HepG2 (cell line): ENCODE measurements at regions not wholly inside any gene's neighbourhood (a gene's known extent, or its start where the extent isn't known, plus 50 kb on each side); places are given as distances from the start of the nearest gene placed in this dataset.
A peak's percentile ranks its signal among the peaks of the same experiment; 100 is the strongest.

ENCODE experiments used
- ATAC-seq: fragments of 200-7000 bp; cut with Tn5 transposase; 3 replicates; pipeline ENCODE4 v1.9.1; 2020; ENCODE audit warnings: mild to moderate bottlenecking, moderate library complexity
- BruUV-seq: library from RNA; stranded (reverse); fragments of 400-500 nt; replicated peaks from 2 replicates; lab custom pipeline; 2021; lab: Mats Ljungman, UMichigan
- CTCF ChIA-PET: fragments of 300-600 bp; formaldehyde crosslinking; extraction: SDS; loops from one replicate; lab custom pipeline; 2021; ENCODE audit warnings: low total read pairs, inconsistent platforms, low intra/inter-chr PET ratio; lab: Yijun Ruan, JAX
- POLR2A ChIA-PET: fragments of 350-600 bp; sonication (Branson Sonifier 250); formaldehyde crosslinking; loops from one replicate; lab custom pipeline; 2020; ENCODE audit warnings: antibody characterized with exemption, inconsistent platforms; lab: Yijun Ruan, JAX
- DNase-seq: peaks from one replicate; pipeline ENCODE4 v3.0.0-alpha.2; 2015; ENCODE audit warnings: low spot score
- FAIRE-seq: peaks from 3 replicates; lab custom pipeline; 2011; peaks lifted over from hg19 to GRCh38; lab: Jason Lieb, UNC
- H2AFZ ChIP-seq: one replicate; pipeline ENCODE4 v1.6.1; 2011; ENCODE audit warnings: low read length, inconsistent platforms
- H3K27ac ChIP-seq: fragments of 300-600 bp; 3 replicates; pipeline ENCODE4 v1.8.0; 2011; ENCODE audit warnings: mixed run types, mild to moderate bottlenecking, mixed read lengths, low read length, inconsistent platforms; ENCODE audit not compliant: insufficient read depth; ENCODE audit errors: extremely low read length
- H3K27me3 ChIP-seq, 2 experiments: fragments of 200-600 bp in 1 of 2; 2 replicates in 1 of 2; 3 replicates in 1 of 2; pipeline versions ENCODE4 v1.6.0 to v1.8.0; 2011; ENCODE audit warnings: low read length in 2 of 2, mild to moderate bottlenecking in 2 of 2, moderate library complexity in 2 of 2, inconsistent platforms in 1 of 2; ENCODE audit not compliant: insufficient read depth in 2 of 2, control insufficient read depth in 1 of 2
- H3K36me3 ChIP-seq, 2 experiments: fragments of 200-600 bp in 1 of 2; replicated peaks in 1 of 2; 2 replicates in 1 of 2; 3 replicates in 1 of 2; pipeline versions ENCODE4 v1.5.1 to v1.8.0; 2011; ENCODE audit warnings: low read length in 2 of 2, inconsistent platforms in 1 of 2; ENCODE audit not compliant: insufficient read depth in 2 of 2, control insufficient read depth in 1 of 2
- H3K4me1 ChIP-seq: 2 replicates; pipeline ENCODE4 v1.5.1; 2012; ENCODE audit warnings: low read length, inconsistent platforms; ENCODE audit not compliant: insufficient read depth
- H3K4me2 ChIP-seq: 2 replicates; pipeline ENCODE4 v1.6.0; 2011; ENCODE audit warnings: low read depth, low read length, inconsistent platforms
- H3K4me3 ChIP-seq, 3 experiments: fragments of 200-600 bp in 1 of 3; sonication (generic), shearing (Covaris generic) in 1 of 3; replicated peaks in 1 of 3; 2 replicates each; pipeline ENCODE4 v1.5.1; 2011 to 2016; ENCODE audit warnings: low read length in 3 of 3, inconsistent platforms in 2 of 3, low read depth in 2 of 3, mild to moderate bottlenecking in 2 of 3, control low read depth in 1 of 3, mixed read lengths in 1 of 3; ENCODE audit not compliant: insufficient read depth in 1 of 3
- H3K79me2 ChIP-seq: one replicate; pipeline ENCODE4 v1.6.1; 2011; ENCODE audit warnings: low read length, inconsistent platforms; ENCODE audit not compliant: insufficient read depth
- H3K9ac ChIP-seq: 2 replicates; pipeline ENCODE4 v1.6.0; 2011; ENCODE audit warnings: mild to moderate bottlenecking, low read depth, low read length, inconsistent platforms; ENCODE audit not compliant: insufficient read depth
- H3K9me3 ChIP-seq: 2 replicates; pipeline ENCODE4 v1.5.1; 2012; ENCODE audit warnings: mild to moderate bottlenecking, low read length
- H4K20me1 ChIP-seq: 2 replicates; pipeline ENCODE4 v1.6.0; 2011; ENCODE audit warnings: inconsistent platforms, mild to moderate bottlenecking, low read length, moderate library complexity; ENCODE audit not compliant: insufficient read depth
- AGO2 ChIP-seq: fragments of 200-400 bp; formaldehyde crosslinking; optimal IDR thresholded peaks from 2 replicates; pipeline ENCODE3; 2017; ENCODE audit warnings: mild to moderate bottlenecking, low read depth, low read length, moderate library complexity
- CCDC6 ChIP-seq: sonication (generic); formaldehyde crosslinking; IDR thresholded peaks from 2 replicates; pipeline ENCODE4 v1.8.1; 2022; ENCODE audit warnings: mild to moderate bottlenecking, missing genetic modification reagents, moderate library complexity
- CHD4 ChIP-seq: fragments of 200-600 bp; sonication (generic); IDR thresholded peaks from 2 replicates; pipeline ENCODE4 v1.7.0; 2017; ENCODE audit warnings: mild to moderate bottlenecking, low read length, borderline replicate concordance
- HNF4G ChIP-seq, 2 experiments: sonication (generic) in 1 of 2; formaldehyde crosslinking in 1 of 2; IDR thresholded peaks; 2 replicates each; pipeline versions ENCODE4 v1.4.0 to v1.6.1; 2011 to 2020; ENCODE audit warnings: borderline replicate concordance in 2 of 2, low read depth in 2 of 2, mild to moderate bottlenecking in 2 of 2, low read length in 1 of 2, missing genetic modification reagents in 1 of 2, moderate library complexity in 1 of 2
- NAIF1 ChIP-seq: sonication (generic); formaldehyde crosslinking; IDR thresholded peaks from 2 replicates; pipeline ENCODE4 v1.5.0; 2020; ENCODE audit warnings: mild to moderate bottlenecking, missing genetic modification reagents, borderline replicate concordance
- POLR2AphosphoS5 ChIP-seq: IDR thresholded peaks from 2 replicates; pipeline ENCODE4 v1.6.1; 2012; ENCODE audit warnings: low read depth, low read length
- RBFOX2 ChIP-seq: fragments of 200-400 bp; formaldehyde crosslinking; IDR thresholded peaks from 2 replicates; pipeline ENCODE4 v1.6.1; 2017; ENCODE audit warnings: low read depth, mild to moderate bottlenecking, low read length
- RBM22 ChIP-seq: fragments of 200-400 bp; formaldehyde crosslinking; optimal IDR thresholded peaks from 2 replicates; pipeline ENCODE3; 2017; ENCODE audit warnings: mild to moderate bottlenecking, low read length, moderate library complexity
- SNAI1 ChIP-seq: sonication (generic); formaldehyde crosslinking; IDR thresholded peaks from 2 replicates; pipeline ENCODE4 v1.5.0; 2020; ENCODE audit warnings: mild to moderate bottlenecking, missing genetic modification reagents, borderline replicate concordance
- ZC3H4 ChIP-seq: sonication (generic); formaldehyde crosslinking; IDR thresholded peaks from 2 replicates; pipeline ENCODE4 v1.4.0; 2020; ENCODE audit warnings: missing genetic modification reagents, borderline replicate concordance
- ZNF335 ChIP-seq: sonication (generic); formaldehyde crosslinking; IDR thresholded peaks from 2 replicates; pipeline ENCODE4 v1.4.0; 2020; ENCODE audit warnings: missing genetic modification reagents
- ZNF460 ChIP-seq: sonication (generic); formaldehyde crosslinking; IDR thresholded peaks from 2 replicates; pipeline ENCODE4 v1.5.1; 2020; ENCODE audit warnings: missing genetic modification reagents, mild to moderate bottlenecking, borderline replicate concordance
- ZNF510 ChIP-seq: sonication (generic); formaldehyde crosslinking; IDR thresholded peaks from 2 replicates; pipeline ENCODE4 v1.4.0; 2020; ENCODE audit warnings: low read depth, mild to moderate bottlenecking, missing genetic modification reagents
- ZNF878 ChIP-seq: sonication (generic); formaldehyde crosslinking; IDR thresholded peaks from 2 replicates; pipeline ENCODE4 v1.8.1; 2023; ENCODE audit warnings: mild to moderate bottlenecking, missing genetic modification reagents, moderate library complexity
- WGBS: methylation state at CpG from one replicate; pipeline ENCODE4 v1.1.6; 2017; ENCODE audit warnings: low lambda C conversion rate; 5-methylcytosine and 5-hydroxymethylcytosine counted together
- in situ Hi-C: cut with HindIII; loops from 2 replicates; pipeline ENCODE4 v1.10.0; 2017; ENCODE audit warnings: low pct_unique_long_range_greater_than_20kb; ENCODE audit not compliant: extremely low pct_ligation_motif_present
- intact Hi-C: fragments of 100-400 bp; cut with micrococcal nuclease; formaldehyde crosslinking; loops from one replicate; pipeline ENCODE4 v1.10.0; 2022; ENCODE audit not compliant: unreplicated experiment
- TF ChIP-seq, protein P1 (sequence below): sonication (generic); formaldehyde crosslinking; conservative IDR thresholded peaks from 2 replicates; pipeline ENCODE4 v1.8.1; 2023; ENCODE audit warnings: missing genetic modification reagents
- TF ChIP-seq, protein P2 (sequence below): sonication (generic); formaldehyde crosslinking; IDR thresholded peaks from 2 replicates; pipeline ENCODE4 v1.5.0; 2020; ENCODE audit warnings: missing genetic modification reagents, mild to moderate bottlenecking, borderline replicate concordance

- H3K4me2 ChIP-seq, result peak overlapping the region; percentile 81
- peak overlapping the region; percentile 99 for H3K27ac ChIP-seq
- POLR2A ChIA-PET, result interaction anchor here (0.7 to 5.3 kb wide), 5 partner anchors 38 to 136 kb away, joined by 3 to 37 read pairs (median 4); no protein-coding TSS in a partner anchor
- peak overlapping the region; percentile 92 for H3K9ac ChIP-seq
- ATAC-seq, result peak; percentile 1
- H3K27me3 ChIP-seq, result no peaks in the 10 kb centered on the region
- BruUV-seq, result TSS peak; percentile 59
- H3K4me3 ChIP-seq, result peak overlapping the region; percentile 29 to 56 (median 37); a peak in 4 of 6 replicates
- no peak for DNase-seq
- H3K4me1 ChIP-seq, result peaks cover 96% of the 10 kb centered on the region
- CTCF ChIA-PET, result no interaction called here
- no peaks in the 10 kb centered on the region for H3K36me3 ChIP-seq
- no peaks in the 10 kb centered on the region for H4K20me1 ChIP-seq
- intact Hi-C loops (loop anchor here (1.0 to 10.0 kb wide), 8 partner anchors 38 to 731 kb away; no protein-coding TSS in a partner anchor), in situ Hi-C loops (loop anchor here (10.0 kb wide), 1 partner anchor 511 kb away; the partner anchor contains the start of gene TNFAIP3)
- H2AFZ ChIP-seq, result no peak overlapping the region
- H3K9me3 ChIP-seq, result no peaks in the 10 kb centered on the region
- 0% methylated on average over 2 of the region's 2 CpGs for WGBS
- no peaks in the 10 kb centered on the region for H3K79me2 ChIP-seq
- TF ChIP-seq AGO2 (peak; percentile 68), ZNF878 (CRISPR knock-in tag) (no peak), ZNF510 (CRISPR knock-in tag) (0 out of 2 replicates have a peak, but pooled peaks have one; percentile 15), CCDC6 (CRISPR knock-in tag) (no peak), RBM22 (peak; percentile 31), NAIF1 (CRISPR knock-in tag) (peak; percentile 13; the same call in 1 of the 2 replicates), ZC3H4 (peak; percentile 83; the same call in 1 of the 2 replicates), ZNF335 (CRISPR knock-in tag) (0 out of 2 replicates have a peak, but pooled peaks have one; percentile 8), ZNF460 (CRISPR knock-in tag) (no peak), POLR2AphosphoS5 (peak; percentile 14; the same call in 1 of the 2 replicates), RBFOX2 (peak; percentile 78), HNF4G (IDR thresholded peaks at IDR 0.05; ENCODE audit: borderline replicate concordance, low read depth, low read length) (no peak), HNF4G (CRISPR knock-in tag; IDR thresholded peaks at IDR 0.05; ENCODE audit: borderline replicate concordance, low read depth) (no peak), SNAI1 (CRISPR knock-in tag) (peak; percentile 16; the same call in 1 of the 2 replicates), CHD4 (peak; percentile 89)
- TF ChIP-seq, protein P1, sequence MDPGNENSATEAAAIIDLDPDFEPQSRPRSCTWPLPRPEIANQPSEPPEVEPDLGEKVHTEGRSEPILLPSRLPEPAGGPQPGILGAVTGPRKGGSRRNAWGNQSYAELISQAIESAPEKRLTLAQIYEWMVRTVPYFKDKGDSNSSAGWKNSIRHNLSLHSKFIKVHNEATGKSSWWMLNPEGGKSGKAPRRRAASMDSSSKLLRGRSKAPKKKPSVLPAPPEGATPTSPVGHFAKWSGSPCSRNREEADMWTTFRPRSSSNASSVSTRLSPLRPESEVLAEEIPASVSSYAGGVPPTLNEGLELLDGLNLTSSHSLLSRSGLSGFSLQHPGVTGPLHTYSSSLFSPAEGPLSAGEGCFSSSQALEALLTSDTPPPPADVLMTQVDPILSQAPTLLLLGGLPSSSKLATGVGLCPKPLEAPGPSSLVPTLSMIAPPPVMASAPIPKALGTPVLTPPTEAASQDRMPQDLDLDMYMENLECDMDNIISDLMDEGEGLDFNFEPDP (CRISPR knock-in tag), result 0 out of 2 replicates have a peak, but pooled peaks have one; percentile 17
- TF ChIP-seq, protein P2, sequence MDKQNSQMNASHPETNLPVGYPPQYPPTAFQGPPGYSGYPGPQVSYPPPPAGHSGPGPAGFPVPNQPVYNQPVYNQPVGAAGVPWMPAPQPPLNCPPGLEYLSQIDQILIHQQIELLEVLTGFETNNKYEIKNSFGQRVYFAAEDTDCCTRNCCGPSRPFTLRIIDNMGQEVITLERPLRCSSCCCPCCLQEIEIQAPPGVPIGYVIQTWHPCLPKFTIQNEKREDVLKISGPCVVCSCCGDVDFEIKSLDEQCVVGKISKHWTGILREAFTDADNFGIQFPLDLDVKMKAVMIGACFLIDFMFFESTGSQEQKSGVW (CRISPR knock-in tag), result no peak
- TF ChIP-seq, all 625 proteins: peak for 11
- FAIRE-seq, result no peak
These were observed 134.2 kb upstream of the IFNGR1 start for GRCh38 chr6:137353346-137353745.
